ENCODE measurements at regions not wholly inside any gene's neighbourhood (a gene's known extent, or its start where the extent isn't known, plus 50 kb on each side); places are given as distances from the start of the nearest gene placed in this dataset.

- TF ChIP-seq YY1 (IDR thresholded peaks at IDR 0.05; ENCODE audit: extremely low read depth, insufficient replicate concordance, low read depth, low read length) (no peak), POLR2A (IDR thresholded peaks at IDR 0.05; ENCODE audit: borderline replicate concordance, extremely low read depth, insufficient read depth, insufficient read length) (no peak), CTCF (IDR thresholded peaks at IDR 0.05 in 2 of 3, conservative IDR thresholded peaks at IDR 0.05 in 1 of 3; ENCODE audit: borderline replicate concordance in 1 of 3, insufficient read depth in 1 of 3, low read depth in 2 of 3, low read length in 2 of 3) (no peak), SP1 (IDR thresholded peaks at IDR 0.05; ENCODE audit: low read depth) (no peak), EZH2 (IDR thresholded peaks at IDR 0.05) (no peak), MAX (IDR thresholded peaks at IDR 0.05) (no peak), CEBPB (IDR thresholded peaks at IDR 0.05; ENCODE audit: low read depth) (no peak), REST (IDR thresholded peaks at IDR 0.05; ENCODE audit: low read depth) (no peak)
- TF ChIP-seq, protein P1, sequence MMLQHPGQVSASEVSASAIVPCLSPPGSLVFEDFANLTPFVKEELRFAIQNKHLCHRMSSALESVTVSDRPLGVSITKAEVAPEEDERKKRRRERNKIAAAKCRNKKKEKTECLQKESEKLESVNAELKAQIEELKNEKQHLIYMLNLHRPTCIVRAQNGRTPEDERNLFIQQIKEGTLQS (IDR thresholded peaks at IDR 0.05), result no peak
Observed at GRCh38 chr6:40822619-40823018, 216.4 kb downstream of the UNC5CL start.

Measured in HCT116 (cell line).